Posterior vena cava (tissue), 2 donors: ENCODE measurements at regions not wholly inside any gene's neighbourhood (a gene's known extent, or its start where the extent isn't known, plus 50 kb on each side); places are given as distances from the start of the nearest gene placed in this dataset.

ENCODE experiments used
- DNase-seq: peaks from one replicate; pipeline ENCODE4 v3.0.0-alpha.2; 2020; ENCODE audit warnings: low spot score
- intact Hi-C, 2 donors: fragments of 100-400 bp; cut with DNase I; formaldehyde crosslinking; loops; one replicate each; pipeline versions ENCODE4 v1.14.1 to v1.14.2; 2022 to 2023
- donor health status: DM: yes; HTN: yes; CAD: no.
- donor health status: DM: yes; HTN: yes; CAD: no.

- no peak for DNase-seq
- intact Hi-C loops: no loop called here
Observed at GRCh38 chr9:115964710-115965347, 188.8 kb upstream of the PAPPA start.

- no peak for DNase-seq
- intact Hi-C loops: no loop called here
Observed at GRCh38 chr9:115966660-115967059, 186.9 kb upstream of the PAPPA start.

- no peak for DNase-seq
- intact Hi-C loops: no loop called here
Observed at GRCh38 chr9:115969096-115969495, 184.5 kb upstream of the PAPPA start.

GRCh38 chr9:115972362-115972761, 181.2 kb upstream of the PAPPA start:
- intact Hi-C loops: no loop called here
- DNase-seq: no peak

GRCh38 chr9:115972843-115973595, 180.6 kb upstream of the PAPPA start:
- DNase-seq: no peak
- intact Hi-C loops: no loop called here

GRCh38 chr9:115976781-115977180, 176.8 kb upstream of the PAPPA start:
- intact Hi-C loops: no loop called here
- DNase-seq: no peak

- intact Hi-C loops: no loop called here
- no peak for DNase-seq
Observed at GRCh38 chr9:115978091-115978490, 175.5 kb upstream of the PAPPA start.

GRCh38 chr9:115978659-115979096, 174.9 kb upstream of the PAPPA start:
- intact Hi-C loops: no loop called here
- DNase-seq: no peak

GRCh38 chr9:115980054-115980453, 173.5 kb upstream of the PAPPA start:
- no peak for DNase-seq
- intact Hi-C loops: no loop called here

- DNase-seq: no peak
- intact Hi-C loops: no loop called here
Observed at GRCh38 chr9:115980502-115980901, 173.1 kb upstream of the PAPPA start.

GRCh38 chr9:115980976-115981375, 172.6 kb upstream of the PAPPA start:
- intact Hi-C loops: no loop called here
- DNase-seq: no peak

GRCh38 chr9:115983366-115983765, 170.2 kb upstream of the PAPPA start:
- intact Hi-C loops: no loop called here
- no peak for DNase-seq

- intact Hi-C loops: no loop called here
- DNase-seq: no peak
Observed at GRCh38 chr9:115985657-115986056, 167.9 kb upstream of the PAPPA start.

GRCh38 chr9:115986508-115986907, 167.1 kb upstream of the PAPPA start:
- intact Hi-C loops: no loop called here

GRCh38 chr9:115988701-115989100, 164.9 kb upstream of the PAPPA start:
- DNase-seq: no peak
- intact Hi-C loops: no loop called here

More at GRCh38 chr9:115986508-115986907, 167.1 kb upstream of the PAPPA start:
- no peak for DNase-seq

GRCh38 chr9:115989831-115990230, 163.8 kb upstream of the PAPPA start:
- DNase-seq: no peak
- intact Hi-C loops: no loop called here

- DNase-seq: no peak
Observed at GRCh38 chr9:115992834-115993233, 160.8 kb upstream of the PAPPA start.

GRCh38 chr9:115997923-115998322, 155.7 kb upstream of the PAPPA start:
- intact Hi-C loops: no loop called here
- DNase-seq: no peak

More at GRCh38 chr9:115992834-115993233, 160.8 kb upstream of the PAPPA start:
- intact Hi-C loops: no loop called here

- intact Hi-C loops: no loop called here
- no peak for DNase-seq
Observed at GRCh38 chr9:115998666-115999065, 154.9 kb upstream of the PAPPA start.

GRCh38 chr9:115999498-115999897, 154.1 kb upstream of the PAPPA start:
- no peak for DNase-seq
- intact Hi-C loops: no loop called here

GRCh38 chr9:116000748-116001329, 152.8 kb upstream of the PAPPA start:
- intact Hi-C loops: no loop called here
- no peak for DNase-seq
